Calu3 (cell line): ENCODE measurements at regions not wholly inside any gene's neighbourhood (a gene's known extent, or its start where the extent isn't known, plus 50 kb on each side); places are given as distances from the start of the nearest gene placed in this dataset.

Source experiments
- BruUV-seq: library from RNA; stranded (reverse); fragments of 400-500 nt; replicated peaks from 2 replicates; lab custom pipeline; 2021; lab: Mats Ljungman, UMichigan
- CTCF ChIA-PET: fragments of 300-600 bp; sonication (Branson Sonifier 250); formaldehyde crosslinking; loops from one replicate; lab custom pipeline; 2022; ENCODE audit warnings: antibody characterized with exemption; lab: Charles Lee
- DNase-seq: peaks from one replicate; pipeline ENCODE4 v3.0.0; 2022
- H3K27ac Mint-ChIP-seq: one replicate; pipeline ENCODE4 v1.8.0; 2022; ENCODE audit warnings: mixed read lengths; ENCODE audit not compliant: unreplicated experiment
- H3K27me3 Mint-ChIP-seq: one replicate; pipeline ENCODE4 v1.8.0; 2022; ENCODE audit warnings: mixed read lengths; ENCODE audit not compliant: unreplicated experiment
- H3K36me3 Mint-ChIP-seq: one replicate; pipeline ENCODE4 v1.8.0; 2022; ENCODE audit warnings: mild to moderate bottlenecking, moderate library complexity, mixed read lengths; ENCODE audit not compliant: insufficient read depth, unreplicated experiment
- H3K4me1 Mint-ChIP-seq: one replicate; pipeline ENCODE4 v1.8.0; 2022; ENCODE audit warnings: mild to moderate bottlenecking, low read depth, mixed read lengths; ENCODE audit not compliant: unreplicated experiment
- H3K4me3 Mint-ChIP-seq: one replicate; pipeline ENCODE4 v1.8.0; 2022; ENCODE audit warnings: mild to moderate bottlenecking, low read depth, moderate library complexity, mixed read lengths; ENCODE audit not compliant: unreplicated experiment
- H3K9me3 Mint-ChIP-seq: one replicate; pipeline ENCODE4 v1.8.0; 2022; ENCODE audit warnings: low read depth, mixed read lengths; ENCODE audit not compliant: unreplicated experiment
- intact Hi-C: fragments of 100-400 bp; cut with micrococcal nuclease; formaldehyde crosslinking; loops from one replicate; pipeline ENCODE4 v1.10.0; 2022; ENCODE audit not compliant: unreplicated experiment
- TF ChIP-seq, protein P1 (sequence below): fragments of 200-600 bp; IDR thresholded peaks from one replicate; pipeline ENCODE4 v1.8.0; 2022; ENCODE audit warnings: antibody characterized with exemption; ENCODE audit not compliant: unreplicated experiment

DNA sequence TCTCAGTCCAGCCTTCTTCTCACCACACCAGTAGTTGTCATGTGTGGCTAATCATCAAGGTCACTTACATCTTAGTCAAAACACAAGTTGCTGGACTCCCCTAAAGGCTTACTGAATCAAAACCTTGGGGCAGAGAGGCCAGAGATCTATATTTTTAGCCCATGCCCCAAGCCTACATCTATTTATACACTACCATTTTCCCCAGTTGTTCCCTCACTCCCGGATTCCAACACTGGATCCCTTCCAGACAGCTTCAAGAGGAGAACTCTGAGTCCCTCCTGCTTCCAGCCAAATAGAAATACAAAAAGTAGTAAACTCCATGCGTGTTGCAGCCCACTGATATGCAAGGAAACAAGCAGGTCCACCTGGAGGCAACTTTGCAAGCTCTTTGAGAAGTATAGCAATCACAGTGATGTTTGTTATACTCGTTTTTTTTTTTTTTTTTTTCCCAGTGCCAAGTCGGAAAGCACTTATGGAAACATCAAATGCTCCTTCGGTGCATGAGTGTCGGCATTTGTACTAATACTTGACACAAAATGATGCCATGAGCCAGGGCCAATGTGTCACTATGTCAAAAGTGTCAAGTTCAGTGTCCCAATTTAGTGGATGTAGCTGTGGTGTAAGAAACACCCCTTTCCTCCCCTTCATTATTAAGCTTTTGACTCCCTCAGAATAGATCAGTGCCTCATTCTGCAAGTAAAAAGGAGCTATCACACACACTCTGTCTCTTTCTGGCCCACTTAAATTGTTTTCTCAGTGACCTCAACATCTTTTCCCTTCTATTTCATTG lies 594.2 kb upstream of the SGCD start:
- H3K4me1 Mint-ChIP-seq: no peaks in the 10 kb centered on the region
- H3K27me3 Mint-ChIP-seq: no peaks in the 10 kb centered on the region
- no TSS peak for BruUV-seq
- H3K27ac Mint-ChIP-seq: no peak overlapping the region
- CTCF ChIA-PET: no interaction called here
- peaks cover 5% of the 10 kb centered on the region for H3K9me3 Mint-ChIP-seq
- H3K36me3 Mint-ChIP-seq: no peaks in the 10 kb centered on the region
- TF ChIP-seq, protein P1, sequence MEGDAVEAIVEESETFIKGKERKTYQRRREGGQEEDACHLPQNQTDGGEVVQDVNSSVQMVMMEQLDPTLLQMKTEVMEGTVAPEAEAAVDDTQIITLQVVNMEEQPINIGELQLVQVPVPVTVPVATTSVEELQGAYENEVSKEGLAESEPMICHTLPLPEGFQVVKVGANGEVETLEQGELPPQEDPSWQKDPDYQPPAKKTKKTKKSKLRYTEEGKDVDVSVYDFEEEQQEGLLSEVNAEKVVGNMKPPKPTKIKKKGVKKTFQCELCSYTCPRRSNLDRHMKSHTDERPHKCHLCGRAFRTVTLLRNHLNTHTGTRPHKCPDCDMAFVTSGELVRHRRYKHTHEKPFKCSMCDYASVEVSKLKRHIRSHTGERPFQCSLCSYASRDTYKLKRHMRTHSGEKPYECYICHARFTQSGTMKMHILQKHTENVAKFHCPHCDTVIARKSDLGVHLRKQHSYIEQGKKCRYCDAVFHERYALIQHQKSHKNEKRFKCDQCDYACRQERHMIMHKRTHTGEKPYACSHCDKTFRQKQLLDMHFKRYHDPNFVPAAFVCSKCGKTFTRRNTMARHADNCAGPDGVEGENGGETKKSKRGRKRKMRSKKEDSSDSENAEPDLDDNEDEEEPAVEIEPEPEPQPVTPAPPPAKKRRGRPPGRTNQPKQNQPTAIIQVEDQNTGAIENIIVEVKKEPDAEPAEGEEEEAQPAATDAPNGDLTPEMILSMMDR: no peak
- no peak overlapping the region for H3K4me3 Mint-ChIP-seq
- intact Hi-C loops: no loop called here
- DNase-seq: no peak

DNA sequence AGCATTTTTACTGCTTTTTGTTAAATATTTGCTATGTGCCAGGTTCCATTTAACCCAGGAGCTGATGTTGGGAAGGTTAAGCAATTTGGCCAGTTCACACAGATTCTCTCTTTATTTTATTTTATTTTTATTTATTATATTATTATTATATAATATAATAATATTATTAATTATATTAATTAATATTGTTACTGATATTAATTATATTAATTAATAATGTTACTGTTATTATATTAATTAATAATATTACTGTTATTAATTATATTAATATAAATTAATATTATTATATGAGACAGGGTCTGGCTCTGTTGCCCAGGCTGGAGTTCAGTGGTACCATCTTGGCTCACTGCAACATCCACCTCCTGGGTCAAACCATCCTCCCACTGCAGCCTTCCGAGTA lies 593.0 kb upstream of the SGCD start:
- BruUV-seq: no TSS peak
- H3K4me3 Mint-ChIP-seq: no peak overlapping the region
- no peaks in the 10 kb centered on the region for H3K36me3 Mint-ChIP-seq
- no peaks in the 10 kb centered on the region for H3K4me1 Mint-ChIP-seq
- DNase-seq: no peak
- no peak overlapping the region for H3K27ac Mint-ChIP-seq
- CTCF ChIA-PET: no interaction called here
- no peaks in the 10 kb centered on the region for H3K27me3 Mint-ChIP-seq
- intact Hi-C loops: no loop called here
- TF ChIP-seq, protein P1: no peak
- peaks cover 11% of the 10 kb centered on the region for H3K9me3 Mint-ChIP-seq

DNA sequence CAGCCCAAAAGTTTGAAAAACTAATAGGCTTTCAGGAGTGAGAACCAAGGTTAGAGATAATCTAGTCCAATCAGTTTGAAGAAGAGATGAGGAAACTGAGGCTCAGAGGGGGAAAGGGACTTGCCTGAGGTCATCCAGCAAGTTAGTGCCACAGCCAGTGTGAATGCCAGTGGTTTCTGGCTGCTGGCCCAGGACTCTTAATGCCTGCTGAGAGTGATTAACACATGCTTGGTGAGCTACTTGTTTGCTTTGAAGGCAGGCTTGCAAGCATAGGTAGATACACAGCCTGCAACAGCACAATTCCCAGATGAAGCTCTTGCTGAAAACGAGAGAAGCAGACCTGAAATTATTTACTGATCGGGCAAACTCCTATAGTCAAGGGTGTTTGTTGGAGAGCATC lies 591.6 kb upstream of the SGCD start:
- H3K4me3 Mint-ChIP-seq: no peak overlapping the region
- H3K27ac Mint-ChIP-seq: no peak overlapping the region
- H3K4me1 Mint-ChIP-seq: no peaks in the 10 kb centered on the region
- no peak for DNase-seq
- H3K36me3 Mint-ChIP-seq: no peaks in the 10 kb centered on the region
- peaks cover 6% of the 10 kb centered on the region for H3K9me3 Mint-ChIP-seq
- intact Hi-C loops: no loop called here
- CTCF ChIA-PET: no interaction called here
- TF ChIP-seq, protein P1: no peak
- no TSS peak for BruUV-seq
- no peaks in the 10 kb centered on the region for H3K27me3 Mint-ChIP-seq

DNA sequence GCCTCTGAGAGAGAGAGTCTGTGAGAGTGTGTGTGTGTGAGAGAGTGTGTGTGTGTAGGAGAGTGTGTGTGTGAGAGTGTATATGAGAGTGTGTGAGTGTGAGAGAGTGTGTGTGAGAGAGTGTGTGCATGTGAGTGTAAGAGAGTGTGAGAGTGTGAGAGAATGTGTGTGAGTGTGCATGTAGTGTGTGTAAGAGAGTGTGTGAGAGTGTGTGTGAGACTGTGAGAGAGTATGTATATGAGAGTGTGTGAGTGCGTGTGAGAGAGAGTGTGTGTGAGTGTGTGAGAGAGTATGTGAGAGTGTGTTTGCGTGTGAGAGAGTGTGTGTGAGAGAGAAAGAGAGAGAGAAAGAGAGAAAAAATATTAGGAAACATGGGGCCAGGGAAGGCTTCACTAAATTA lies 588.3 kb upstream of the SGCD start:
- Mint-ChIP-seq H3K27ac (no peak overlapping the region), H3K4me1 (no peaks in the 10 kb centered on the region), H3K9me3 (peaks cover 6% of the 10 kb centered on the region), H3K27me3 (no peaks in the 10 kb centered on the region), H3K4me3 (no peak overlapping the region), H3K36me3 (no peaks in the 10 kb centered on the region)
- no peak for DNase-seq
- BruUV-seq: no TSS peak
- TF ChIP-seq, protein P1: no peak
- intact Hi-C loops: no loop called here
- CTCF ChIA-PET: no interaction called here
